ENCODE measurements at regions not wholly inside any gene's neighbourhood (a gene's known extent, or its start where the extent isn't known, plus 50 kb on each side); places are given as distances from the start of the nearest gene placed in this dataset.
"Not testable (repeated sequence)": the region's sequence is repeated elsewhere in the genome, so short reads cannot be mapped to it uniquely, and the experiment has no call there.

GRCh38 chr10:63077800-63078199 lies 55.3 kb upstream of the NRBF2 start:
- Histone ChIP-seq H3K4me1 (peaks cover 6% of the 10 kb centered on the region; the same call in 1 of the 2 replicates), H3K4me3 (no peak overlapping the region), H3K9me3 (no peaks in the 10 kb centered on the region; the same call in 1 of the 2 replicates), H3K27me3 (ENCODE audit: low read depth) (no peaks in the 10 kb centered on the region), H3K36me3 (replicated peaks) (no peaks in the 10 kb centered on the region; the same call in 1 of the 2 replicates)
- DNase-seq (ENCODE audit: low spot score in 2 of 2) = no peak
- in situ Hi-C loops (cut with MboI; ENCODE audit: low sequenced_read_pairs) = no loop called here

- Histone ChIP-seq H3K9me3 (no peaks in the 10 kb centered on the region), H3K36me3 (replicated peaks) (no peaks in the 10 kb centered on the region), H3K27me3 (ENCODE audit: low read depth) (no peaks in the 10 kb centered on the region), H3K4me3 (no peak overlapping the region), H3K4me1 (no peaks in the 10 kb centered on the region)
- in situ Hi-C loops (cut with MboI; ENCODE audit: low sequenced_read_pairs) = no loop called here
- DNase-seq (ENCODE audit: low spot score in 2 of 2) = no peak
These were observed 60.2 kb upstream of the NRBF2 start for GRCh38 chr10:63072951-63073350.

- Histone ChIP-seq H3K36me3 (replicated peaks) (no peaks in the 10 kb centered on the region), H3K4me1 (no peaks in the 10 kb centered on the region), H3K27me3 (ENCODE audit: low read depth) (no peaks in the 10 kb centered on the region), H3K9me3 (no peaks in the 10 kb centered on the region), H3K4me3 (no peak overlapping the region)
- in situ Hi-C loops (cut with MboI; ENCODE audit: low sequenced_read_pairs) = no loop called here
- no peak for DNase-seq (ENCODE audit: low spot score in 2 of 2)
These were observed 62.0 kb upstream of the NRBF2 start for GRCh38 chr10:63071145-63071544.

DNA sequence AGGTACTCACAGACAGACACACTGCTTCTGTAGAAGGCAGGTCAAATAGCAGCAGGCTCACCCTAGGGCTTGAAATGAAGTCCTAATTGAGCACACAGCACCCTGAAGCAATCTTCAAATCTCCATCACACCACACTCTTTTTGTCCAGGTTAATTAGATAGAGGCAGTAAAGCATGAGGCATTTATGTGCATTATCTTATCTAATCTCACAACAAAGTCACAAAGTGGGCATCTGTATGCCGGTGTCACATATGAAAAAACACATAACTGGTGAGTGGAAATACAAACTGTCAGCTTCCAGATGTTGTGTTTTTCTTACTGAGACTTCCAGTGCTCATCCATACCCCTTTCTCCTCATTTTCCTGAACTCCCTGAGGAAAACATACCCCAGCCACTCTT lies 63.8 kb upstream of the NRBF2 start:
- Histone ChIP-seq H3K27me3 (ENCODE audit: low read depth) (no peaks in the 10 kb centered on the region), H3K4me1 (peaks cover 5% of the 10 kb centered on the region), H3K9me3 (no peaks in the 10 kb centered on the region), H3K4me3 (no peak overlapping the region), H3K36me3 (replicated peaks) (no peaks in the 10 kb centered on the region)
- in situ Hi-C loops (cut with MboI; ENCODE audit: low sequenced_read_pairs) = no loop called here
- no peak for DNase-seq (ENCODE audit: low spot score in 2 of 2)

- H3K4me3 ChIP-seq = no peak overlapping the region
- no peak for DNase-seq (ENCODE audit: low spot score in 2 of 2)
- no peaks in the 10 kb centered on the region for H3K9me3 ChIP-seq
- H3K27me3 ChIP-seq (ENCODE audit: low read depth) = no peaks in the 10 kb centered on the region
- in situ Hi-C loops (cut with MboI; ENCODE audit: low sequenced_read_pairs) = no loop called here
- H3K36me3 ChIP-seq (replicated peaks) = no peaks in the 10 kb centered on the region
- peaks cover 6% of the 10 kb centered on the region for H3K4me1 ChIP-seq
These were observed 64.9 kb upstream of the NRBF2 start for GRCh38 chr10:63068246-63068645.

DNA sequence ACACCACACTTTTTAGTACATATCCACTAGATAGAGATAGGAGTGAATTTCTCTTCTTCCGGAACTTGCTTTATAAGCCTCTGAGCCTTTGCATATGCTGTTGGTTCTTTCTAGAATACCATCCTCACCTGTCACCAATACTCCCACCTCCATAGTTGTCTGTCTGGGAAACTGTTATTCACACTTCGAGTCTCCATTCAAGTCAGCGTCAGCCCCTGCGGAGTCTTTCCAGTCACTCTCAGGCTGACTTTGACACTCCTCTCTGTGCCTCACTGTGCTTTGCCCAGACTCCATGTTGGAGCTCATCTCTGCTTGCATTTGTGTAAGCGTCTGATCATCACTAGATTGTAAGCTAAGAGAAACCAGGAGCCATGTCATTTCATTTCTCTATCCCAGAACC lies 66.5 kb upstream of the NRBF2 start:
- Histone ChIP-seq H3K4me3 (no peak overlapping the region), H3K9me3 (no peaks in the 10 kb centered on the region), H3K36me3 (replicated peaks) (no peaks in the 10 kb centered on the region), H3K4me1 (peaks cover 6% of the 10 kb centered on the region), H3K27me3 (ENCODE audit: low read depth) (no peaks in the 10 kb centered on the region)
- in situ Hi-C loops (cut with MboI; ENCODE audit: low sequenced_read_pairs) = no loop called here
- no peak for DNase-seq (ENCODE audit: low spot score in 2 of 2)

- Histone ChIP-seq H3K9me3 (no peaks in the 10 kb centered on the region), H3K36me3 (replicated peaks) (no peaks in the 10 kb centered on the region), H3K4me1 (peaks cover 6% of the 10 kb centered on the region), H3K4me3 (no peak overlapping the region), H3K27me3 (ENCODE audit: low read depth) (no peaks in the 10 kb centered on the region)
- peak in 1 of 2 experiments; percentile 9 for DNase-seq (ENCODE audit: low spot score in 2 of 2)
- in situ Hi-C loops (cut with MboI; ENCODE audit: low sequenced_read_pairs) = no loop called here
These were observed 68.4 kb upstream of the NRBF2 start for GRCh38 chr10:63064706-63065105.

GRCh38 chr10:63058236-63058635 lies 74.9 kb upstream of the NRBF2 start:
- in situ Hi-C loops (cut with MboI; ENCODE audit: low sequenced_read_pairs) = no loop called here
- Histone ChIP-seq H3K4me3 (no peak overlapping the region), H3K27me3 (ENCODE audit: low read depth) (no peaks in the 10 kb centered on the region), H3K9me3 (no peaks in the 10 kb centered on the region), H3K36me3 (replicated peaks) (no peaks in the 10 kb centered on the region), H3K4me1 (no peaks in the 10 kb centered on the region)
- DNase-seq (ENCODE audit: low spot score in 2 of 2) = no peak

DNA sequence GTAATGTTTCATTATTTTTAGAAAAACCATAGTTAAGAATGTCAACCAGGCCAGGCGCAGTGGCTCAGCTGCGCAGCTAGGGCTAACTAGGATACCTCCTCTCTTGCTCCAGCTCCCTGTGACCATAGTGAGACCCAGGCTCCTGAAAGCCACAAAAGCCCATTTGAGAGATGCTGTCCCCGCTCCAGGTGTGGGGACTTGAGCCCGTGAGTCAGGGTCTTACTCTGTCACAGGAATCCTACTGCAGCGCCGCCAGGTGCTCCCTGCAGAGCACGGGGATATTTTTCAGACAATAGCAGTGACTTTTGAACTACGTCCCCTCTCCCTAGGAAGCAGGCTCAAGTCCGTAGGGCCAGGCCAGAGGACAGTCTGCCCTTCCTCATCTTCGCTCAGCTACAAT lies 75.6 kb upstream of the NRBF2 start:
- Histone ChIP-seq H3K4me3 (no peak overlapping the region), H3K4me1 (no peaks in the 10 kb centered on the region), H3K36me3 (replicated peaks) (no peaks in the 10 kb centered on the region), H3K27me3 (ENCODE audit: low read depth) (no peaks in the 10 kb centered on the region), H3K9me3 (no peaks in the 10 kb centered on the region)
- in situ Hi-C loops (cut with MboI; ENCODE audit: low sequenced_read_pairs) = no loop called here
- no peak for DNase-seq (ENCODE audit: low spot score in 2 of 2)

DNA sequence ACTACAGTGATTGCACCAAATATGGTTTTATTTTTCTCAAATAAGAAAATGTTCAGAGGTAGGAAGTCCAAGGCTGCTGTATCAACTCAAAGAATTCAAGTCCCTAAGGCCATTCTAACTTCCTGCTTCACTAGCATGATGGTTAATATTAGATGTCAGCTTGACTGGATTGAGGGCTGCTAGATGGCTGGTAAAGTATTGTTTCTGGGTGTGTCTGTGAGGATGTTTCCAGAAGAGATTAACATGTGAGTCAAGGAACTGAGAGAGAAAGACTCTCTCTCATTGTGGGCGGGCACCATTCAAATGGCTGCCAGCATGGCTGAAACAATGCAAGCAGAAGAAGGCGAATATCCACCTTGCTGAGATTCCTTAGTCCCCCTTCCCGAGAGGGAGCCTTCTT lies 77.4 kb upstream of the NRBF2 start:
- Histone ChIP-seq H3K4me3 (no peak overlapping the region), H3K27me3 (ENCODE audit: low read depth) (no peaks in the 10 kb centered on the region), H3K36me3 (replicated peaks) (no peaks in the 10 kb centered on the region), H3K4me1 (no peaks in the 10 kb centered on the region), H3K9me3 (no peaks in the 10 kb centered on the region)
- no peak for DNase-seq (ENCODE audit: low spot score in 2 of 2)
- in situ Hi-C loops (cut with MboI; ENCODE audit: low sequenced_read_pairs) = no loop called here

DNA sequence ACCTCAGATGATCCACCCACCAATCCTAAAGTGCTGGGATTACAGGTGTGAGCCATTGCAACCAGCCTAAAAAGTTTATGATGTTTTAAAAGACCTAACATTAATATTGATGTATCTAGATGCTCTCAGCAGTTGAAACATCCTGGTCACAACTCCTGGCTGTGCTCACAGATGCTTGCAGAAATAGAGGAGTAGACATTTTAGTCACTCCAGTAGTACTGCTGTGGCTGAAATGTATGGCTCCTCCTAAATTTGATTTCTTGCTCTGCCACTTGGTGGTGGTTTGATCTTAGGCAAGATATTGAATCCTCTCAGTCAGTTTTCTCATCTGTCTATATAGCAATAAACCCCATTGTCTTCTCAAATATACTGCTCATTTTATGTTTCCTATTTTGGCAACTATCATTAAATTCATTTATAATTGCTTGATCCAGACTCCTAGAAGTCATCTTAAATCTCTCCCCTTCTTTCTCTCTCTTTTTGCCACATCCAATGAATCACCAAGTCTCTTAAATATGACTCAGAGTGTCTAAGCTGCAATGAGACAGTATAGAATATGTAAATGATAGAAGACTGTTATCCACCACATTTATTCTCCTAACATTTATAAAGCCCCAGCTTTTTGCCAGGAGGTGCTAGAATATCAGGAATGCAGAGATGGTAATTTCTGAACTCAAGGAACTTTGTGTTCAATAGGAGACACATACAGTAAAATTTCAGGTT lies 78.1 kb upstream of the NRBF2 start:
- Histone ChIP-seq H3K4me1 (no peaks in the 10 kb centered on the region), H3K9me3 (no peaks in the 10 kb centered on the region), H3K4me3 (no peak overlapping the region), H3K36me3 (replicated peaks) (no peaks in the 10 kb centered on the region), H3K27me3 (ENCODE audit: low read depth) (no peaks in the 10 kb centered on the region)
- DNase-seq (ENCODE audit: low spot score in 2 of 2) = no peak
- in situ Hi-C loops (cut with MboI; ENCODE audit: low sequenced_read_pairs) = no loop called here

- Histone ChIP-seq H3K9me3 (no peaks in the 10 kb centered on the region), H3K4me1 (no peaks in the 10 kb centered on the region), H3K27me3 (ENCODE audit: low read depth) (no peaks in the 10 kb centered on the region), H3K36me3 (replicated peaks) (no peaks in the 10 kb centered on the region), H3K4me3 (no peak overlapping the region)
- DNase-seq (ENCODE audit: low spot score in 2 of 2) = no peak
- in situ Hi-C loops (cut with MboI; ENCODE audit: low sequenced_read_pairs) = no loop called here
These were observed 81.0 kb upstream of the NRBF2 start for GRCh38 chr10:63052083-63052482.

GRCh38 chr10:63042256-63042655 lies 90.9 kb upstream of the NRBF2 start:
- no peaks in the 10 kb centered on the region for H3K9me3 ChIP-seq
- no peak for DNase-seq (ENCODE audit: low spot score in 2 of 2)
- in situ Hi-C loops (cut with MboI; ENCODE audit: low sequenced_read_pairs) = no loop called here
- H3K27me3 ChIP-seq (ENCODE audit: low read depth) = no peaks in the 10 kb centered on the region; the same call in 1 of the 2 replicates
- H3K36me3 ChIP-seq (replicated peaks) = no peaks in the 10 kb centered on the region
- no peaks in the 10 kb centered on the region for H3K4me1 ChIP-seq
- H3K4me3 ChIP-seq = no peak overlapping the region

DNA sequence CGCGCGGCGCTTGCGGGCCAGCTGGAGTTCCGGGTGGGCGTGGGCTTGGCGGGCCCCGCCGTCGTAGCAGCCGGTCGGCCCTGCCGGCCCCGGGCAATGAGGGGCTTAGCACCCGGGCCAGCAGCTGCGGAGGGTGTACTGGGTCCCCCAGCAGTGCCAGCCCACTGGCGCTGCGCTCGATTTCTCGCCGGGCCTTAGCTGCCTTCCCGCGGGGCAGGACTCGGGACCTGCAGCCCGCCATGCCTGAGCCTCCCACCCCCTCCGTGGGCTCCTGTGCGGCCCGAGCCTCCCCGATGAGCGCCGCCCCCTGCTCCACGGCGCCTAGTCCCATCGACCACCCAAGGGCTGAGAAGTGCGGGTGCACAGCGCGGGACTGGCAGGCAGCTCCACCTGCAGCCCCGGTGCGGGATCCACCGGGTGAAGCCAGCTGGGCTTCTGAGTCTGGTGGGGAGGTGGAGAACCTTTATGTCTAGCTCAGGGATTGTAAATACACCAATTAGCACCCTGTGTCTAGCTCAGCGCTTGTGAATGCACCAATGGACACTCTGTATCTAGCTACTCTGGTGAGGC lies 99.4 kb upstream of the NRBF2 start:
- H3K4me1 ChIP-seq; H3K9me3 ChIP-seq; H3K36me3 ChIP-seq (replicated peaks); in situ Hi-C loops (cut with MboI; ENCODE audit: low sequenced_read_pairs); H3K4me3 ChIP-seq; H3K27me3 ChIP-seq (ENCODE audit: low read depth); DNase-seq (ENCODE audit: low spot score in 2 of 2): not testable (repeated sequence)

DNA sequence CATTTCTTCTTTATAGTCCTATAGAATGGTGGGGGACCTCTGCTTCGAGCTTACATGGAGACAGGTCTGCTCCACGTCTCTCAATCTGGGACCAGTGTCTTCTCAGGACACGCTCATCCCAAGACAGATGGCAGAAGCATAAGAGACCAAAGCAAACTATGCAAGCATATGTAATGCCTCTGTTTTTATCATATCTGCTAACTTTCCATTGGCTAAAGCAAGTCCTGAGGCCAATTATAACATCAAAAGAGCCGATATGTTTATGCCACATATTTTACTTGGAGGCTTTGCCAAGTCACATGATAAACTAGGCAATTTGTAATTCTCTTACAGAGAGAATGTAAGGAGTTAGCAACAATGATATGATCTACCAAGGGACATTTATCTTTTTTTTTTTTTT lies 102.6 kb upstream of the NRBF2 start:
- H3K4me3 ChIP-seq = no peak overlapping the region
- H3K4me1 ChIP-seq = no peaks in the 10 kb centered on the region
- H3K27me3 ChIP-seq (ENCODE audit: low read depth) = no peaks in the 10 kb centered on the region
- in situ Hi-C loops (cut with MboI; ENCODE audit: low sequenced_read_pairs) = no loop called here
- no peaks in the 10 kb centered on the region for H3K9me3 ChIP-seq
- no peaks in the 10 kb centered on the region for H3K36me3 ChIP-seq (replicated peaks)
- DNase-seq (ENCODE audit: low spot score in 2 of 2) = no peak

Data from HAP-1 (cell line).